Uterus (tissue), 3 donors: ENCODE measurements at regions not wholly inside any gene's neighbourhood (a gene's known extent, or its start where the extent isn't known, plus 50 kb on each side); places are given as distances from the start of the nearest gene placed in this dataset.
A peak's percentile ranks its signal among the peaks of the same experiment; 100 is the strongest.

ENCODE experiments used
- DNase-seq, 2 donors: peaks; one replicate each; pipeline ENCODE4 v3.0.0-alpha.2; 2019 to 2020
- H3K27ac ChIP-seq, 2 donors: fragments of 200-600 bp; sonication (generic); 1 replicate in 1 of 2; 2 replicates in 1 of 2; pipeline ENCODE4 v1.5.1; 2016 to 2018
- H3K27me3 ChIP-seq, 2 donors: fragments of 200-600 bp; sonication (generic); one replicate each; pipeline ENCODE4 v1.5.1; 2018 to 2019; ENCODE audit warnings: control low read depth in 1 of 2
- H3K36me3 ChIP-seq, 2 donors: fragments of 200-600 bp; sonication (generic); one replicate each; pipeline ENCODE4 v1.5.1; 2019; ENCODE audit warnings: control low read depth in 1 of 2
- H3K4me1 ChIP-seq, 2 donors: fragments of 200-600 bp; sonication (generic); one replicate each; pipeline ENCODE4 v1.5.1; 2018 to 2019; ENCODE audit warnings: control low read depth in 1 of 2
- H3K4me3 ChIP-seq, 2 donors: fragments of 200-600 bp; sonication (generic); 1 replicate in 1 of 2; 2 replicates in 1 of 2; pipeline ENCODE4 v1.5.1; 2018 to 2019; ENCODE audit warnings: mild to moderate bottlenecking in 1 of 2
- H3K9me3 ChIP-seq, 2 donors: fragments of 200-600 bp; sonication (generic); one replicate each; pipeline ENCODE4 v1.5.1; 2019; ENCODE audit warnings: control low read depth in 1 of 2
- POLR2A ChIP-seq, 2 donors: fragments of 450-650 bp; IDR thresholded peaks; one replicate each; pipeline ENCODE4 v1.6.1; 2016; ENCODE audit warnings: antibody characterized with exemption in 2 of 2, mild to moderate bottlenecking in 1 of 2, moderate library complexity in 1 of 2
- intact Hi-C: fragments of 100-400 bp; cut with DNase I; formaldehyde crosslinking; loops from one replicate; pipeline ENCODE4 v1.15.1; 2023; ENCODE audit warnings: low total_unique reads
- TF ChIP-seq, protein P1 (sequence below), 4 experiments: fragments of 200-600 bp in 2 of 4; fragments of 450-650 bp in 2 of 4; sonication (generic) in 2 of 4; IDR thresholded peaks; one replicate each; pipeline ENCODE4 v1.5.1; 2016 to 2019; ENCODE audit warnings: antibody characterized with exemption in 4 of 4, mild to moderate bottlenecking in 2 of 4, moderate library complexity in 1 of 4
- donor health status: DM: yes; HTN: yes; CAD: no.

DNA sequence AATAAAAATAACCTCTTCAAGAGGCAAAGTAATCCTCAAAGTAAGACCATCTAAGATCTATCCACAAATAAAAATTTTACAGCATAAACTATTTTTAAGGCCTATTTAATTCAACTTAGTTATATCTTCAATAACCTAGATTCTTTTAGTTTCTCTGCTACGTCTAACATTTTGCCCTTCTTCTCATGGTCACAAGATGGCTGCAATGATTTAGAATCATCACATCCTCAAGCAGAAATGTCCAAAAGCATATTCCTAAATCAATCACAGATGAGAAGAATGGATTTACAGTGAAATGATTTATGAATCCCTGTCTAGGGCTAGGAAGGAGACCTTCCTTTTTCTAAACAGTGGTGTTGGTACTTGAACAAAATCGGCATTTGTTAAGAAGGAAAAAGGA is 304.7 kb downstream of the ARHGAP12 start:
- H3K9me3 ChIP-seq: no peaks in the 10 kb centered on the region
- H3K27ac ChIP-seq: peak overlapping the region; percentile 67 to 70
- intact Hi-C loops: no loop called here
- TF ChIP-seq POLR2A (IDR thresholded peaks at IDR 0.05): no peak
- TF ChIP-seq, protein P1, sequence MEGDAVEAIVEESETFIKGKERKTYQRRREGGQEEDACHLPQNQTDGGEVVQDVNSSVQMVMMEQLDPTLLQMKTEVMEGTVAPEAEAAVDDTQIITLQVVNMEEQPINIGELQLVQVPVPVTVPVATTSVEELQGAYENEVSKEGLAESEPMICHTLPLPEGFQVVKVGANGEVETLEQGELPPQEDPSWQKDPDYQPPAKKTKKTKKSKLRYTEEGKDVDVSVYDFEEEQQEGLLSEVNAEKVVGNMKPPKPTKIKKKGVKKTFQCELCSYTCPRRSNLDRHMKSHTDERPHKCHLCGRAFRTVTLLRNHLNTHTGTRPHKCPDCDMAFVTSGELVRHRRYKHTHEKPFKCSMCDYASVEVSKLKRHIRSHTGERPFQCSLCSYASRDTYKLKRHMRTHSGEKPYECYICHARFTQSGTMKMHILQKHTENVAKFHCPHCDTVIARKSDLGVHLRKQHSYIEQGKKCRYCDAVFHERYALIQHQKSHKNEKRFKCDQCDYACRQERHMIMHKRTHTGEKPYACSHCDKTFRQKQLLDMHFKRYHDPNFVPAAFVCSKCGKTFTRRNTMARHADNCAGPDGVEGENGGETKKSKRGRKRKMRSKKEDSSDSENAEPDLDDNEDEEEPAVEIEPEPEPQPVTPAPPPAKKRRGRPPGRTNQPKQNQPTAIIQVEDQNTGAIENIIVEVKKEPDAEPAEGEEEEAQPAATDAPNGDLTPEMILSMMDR (IDR thresholded peaks at IDR 0.05): no peak
- H3K36me3 ChIP-seq: no peaks in the 10 kb centered on the region
- peaks cover 3% of the 10 kb centered on the region in 2 donors for H3K4me1 ChIP-seq
- H3K27me3 ChIP-seq: no peaks in the 10 kb centered on the region
- no peak overlapping the region for H3K4me3 ChIP-seq
- DNase-seq: no peak

DNA sequence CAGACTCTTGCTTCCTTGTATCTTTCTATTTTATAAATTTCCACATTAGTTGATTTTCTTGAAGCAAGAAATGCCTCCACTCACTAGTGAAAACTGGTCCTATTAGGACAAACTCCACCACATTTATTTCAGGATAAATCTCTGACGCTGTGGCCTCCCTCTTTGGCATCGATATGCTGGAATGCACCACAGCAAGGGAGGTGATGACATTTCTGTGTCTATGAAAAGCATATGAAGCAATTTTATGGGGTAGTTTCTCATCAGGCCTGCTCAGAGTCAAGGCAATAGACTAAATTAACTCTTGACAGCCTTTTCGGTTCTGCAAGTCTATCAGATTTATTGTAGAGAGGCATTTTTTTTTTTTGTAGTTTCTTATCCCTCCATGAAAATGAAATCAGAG is 304.4 kb downstream of the ZEB1 start:
- peaks cover 3 to 7% of the 10 kb centered on the region in 2 donors for H3K4me1 ChIP-seq
- intact Hi-C loops: no loop called here
- TF ChIP-seq POLR2A (IDR thresholded peaks at IDR 0.05): no peak
- TF ChIP-seq, protein P1 (IDR thresholded peaks at IDR 0.05): no peak
- DNase-seq: peak; percentile 67 to 71
- H3K27me3 ChIP-seq: no peaks in the 10 kb centered on the region
- H3K27ac ChIP-seq: peak overlapping the region; percentile 67 to 70
- no peaks in the 10 kb centered on the region for H3K9me3 ChIP-seq
- H3K4me3 ChIP-seq: no peak overlapping the region
- no peaks in the 10 kb centered on the region for H3K36me3 ChIP-seq

DNA sequence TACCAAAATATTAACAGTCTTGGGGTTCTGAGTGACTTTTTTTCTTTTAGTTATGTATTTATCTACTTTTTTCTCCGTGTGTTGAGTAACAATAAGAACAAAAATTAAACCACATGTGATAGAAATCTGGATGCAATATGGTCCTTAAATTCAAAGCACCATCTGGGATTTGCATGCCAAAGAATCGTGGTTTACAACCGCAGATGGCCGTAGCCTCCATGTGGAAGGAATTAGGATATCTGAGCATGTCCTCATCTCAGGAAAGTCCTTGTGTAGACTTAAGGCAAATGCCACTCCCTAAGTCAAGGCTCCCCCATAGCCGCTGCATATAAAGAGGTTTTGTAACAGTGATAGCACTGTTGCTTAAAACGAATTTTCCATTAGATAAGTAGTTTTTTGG is 304.0 kb downstream of the ZEB1 start:
- peak in 1 of 2 donors; percentile 73 for DNase-seq
- Histone ChIP-seq H3K36me3 (no peaks in the 10 kb centered on the region), H3K9me3 (no peaks in the 10 kb centered on the region), H3K4me1 (peaks cover 3 to 10% of the 10 kb centered on the region in 2 donors), H3K27me3 (no peaks in the 10 kb centered on the region), H3K27ac (peak overlapping the region; percentile 67 to 70), H3K4me3 (no peak overlapping the region)
- intact Hi-C loops: no loop called here
- TF ChIP-seq POLR2A (IDR thresholded peaks at IDR 0.05): no peak
- TF ChIP-seq, protein P1 (IDR thresholded peaks at IDR 0.05): peak; percentile 30 to 64 (median 43)

DNA sequence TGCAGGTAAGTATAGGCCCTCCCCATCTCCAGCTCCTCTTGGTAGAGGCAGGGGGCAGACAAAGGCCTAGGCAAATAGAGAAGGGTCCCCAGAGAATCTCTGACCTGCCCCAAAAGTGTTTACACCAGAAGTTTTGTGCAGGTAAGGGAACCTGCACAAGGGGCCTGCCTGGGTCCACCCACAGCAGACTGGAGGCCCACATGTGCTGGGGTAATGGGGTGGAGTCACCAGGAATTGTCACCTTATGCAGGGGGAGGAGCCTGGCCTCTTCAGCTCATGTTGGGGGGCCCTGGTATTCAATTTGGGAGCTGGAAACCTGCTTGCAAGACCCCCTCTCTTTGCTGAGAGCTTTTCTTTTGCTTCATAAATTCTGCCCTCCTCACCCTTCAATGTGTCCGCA is 302.7 kb downstream of the ZEB1 start:
- peak overlapping the region; percentile 67 to 70 for H3K27ac ChIP-seq
- H3K4me3 ChIP-seq: no peak overlapping the region
- DNase-seq: no peak
- H3K36me3 ChIP-seq: no peaks in the 10 kb centered on the region
- no peaks in the 10 kb centered on the region for H3K9me3 ChIP-seq
- TF ChIP-seq, protein P1 (IDR thresholded peaks at IDR 0.05): no peak
- TF ChIP-seq POLR2A (IDR thresholded peaks at IDR 0.05): no peak
- peaks cover 3 to 10% of the 10 kb centered on the region in 2 donors for H3K4me1 ChIP-seq
- H3K27me3 ChIP-seq: no peaks in the 10 kb centered on the region
- intact Hi-C loops: no loop called here

DNA sequence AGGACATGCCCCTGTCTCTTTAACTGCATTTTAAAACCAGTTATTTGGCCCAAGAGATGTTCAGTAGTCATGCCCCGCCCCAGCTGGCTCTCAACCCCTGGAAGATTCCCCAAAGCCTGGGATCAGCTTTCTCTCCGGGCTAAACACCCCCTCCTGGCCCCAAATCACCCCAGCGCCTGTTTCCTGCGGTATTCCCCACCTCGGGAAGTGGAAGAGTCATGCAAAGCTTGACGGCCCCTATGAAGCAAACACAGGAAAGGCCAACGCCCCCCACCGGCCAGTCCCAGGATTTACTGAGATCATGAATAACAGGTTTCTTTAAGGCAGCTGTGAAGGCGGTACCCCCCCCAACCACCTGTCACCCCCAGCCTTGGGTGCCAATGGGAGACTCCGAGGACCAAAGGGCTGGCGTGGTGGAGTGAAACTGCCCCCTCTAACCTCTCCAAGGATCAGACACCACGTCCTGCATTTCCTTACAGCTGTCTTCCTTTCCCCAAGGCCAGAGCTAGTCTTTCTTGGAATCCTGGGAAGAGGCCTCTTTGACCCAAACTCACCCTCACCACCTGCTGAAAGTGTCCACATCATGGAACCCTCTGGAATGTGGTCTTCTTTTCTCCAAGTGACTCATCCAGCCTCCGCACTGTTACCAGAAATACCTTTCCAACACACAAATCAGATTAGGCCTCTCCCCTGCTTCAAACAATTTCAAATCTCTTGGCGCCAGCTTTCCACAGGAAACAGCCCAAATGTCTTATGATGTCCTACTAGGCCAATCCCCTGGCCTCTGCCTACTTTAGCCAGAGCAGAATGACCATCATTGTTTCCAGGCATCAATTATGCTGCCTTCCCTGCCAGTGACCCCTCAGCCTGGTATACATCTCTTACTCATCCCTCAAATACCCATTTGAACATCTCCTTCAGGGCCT is 301.5 kb downstream of the ZEB1 start:
- Histone ChIP-seq H3K27me3 (no peaks in the 10 kb centered on the region), H3K4me1 (peaks cover 3 to 10% of the 10 kb centered on the region in 2 donors), H3K27ac (peak overlapping the region; percentile 67 to 70), H3K4me3 (no peak overlapping the region), H3K36me3 (no peaks in the 10 kb centered on the region), H3K9me3 (no peaks in the 10 kb centered on the region)
- no peak for TF ChIP-seq POLR2A (IDR thresholded peaks at IDR 0.05)
- TF ChIP-seq, protein P1 (IDR thresholded peaks at IDR 0.05): peak in 3 of 4 experiments; percentile 18 to 36 (median 29)
- DNase-seq: peak; percentile 76 to 85
- intact Hi-C loops: no loop called here
